ENCODE measurements at regions not wholly inside any gene's neighbourhood (a gene's known extent, or its start where the extent isn't known, plus 50 kb on each side); places are given as distances from the start of the nearest gene placed in this dataset.
"Not testable (repeated sequence)": the region's sequence is repeated elsewhere in the genome, so short reads cannot be mapped to it uniquely, and the experiment has no call there.

DNA sequence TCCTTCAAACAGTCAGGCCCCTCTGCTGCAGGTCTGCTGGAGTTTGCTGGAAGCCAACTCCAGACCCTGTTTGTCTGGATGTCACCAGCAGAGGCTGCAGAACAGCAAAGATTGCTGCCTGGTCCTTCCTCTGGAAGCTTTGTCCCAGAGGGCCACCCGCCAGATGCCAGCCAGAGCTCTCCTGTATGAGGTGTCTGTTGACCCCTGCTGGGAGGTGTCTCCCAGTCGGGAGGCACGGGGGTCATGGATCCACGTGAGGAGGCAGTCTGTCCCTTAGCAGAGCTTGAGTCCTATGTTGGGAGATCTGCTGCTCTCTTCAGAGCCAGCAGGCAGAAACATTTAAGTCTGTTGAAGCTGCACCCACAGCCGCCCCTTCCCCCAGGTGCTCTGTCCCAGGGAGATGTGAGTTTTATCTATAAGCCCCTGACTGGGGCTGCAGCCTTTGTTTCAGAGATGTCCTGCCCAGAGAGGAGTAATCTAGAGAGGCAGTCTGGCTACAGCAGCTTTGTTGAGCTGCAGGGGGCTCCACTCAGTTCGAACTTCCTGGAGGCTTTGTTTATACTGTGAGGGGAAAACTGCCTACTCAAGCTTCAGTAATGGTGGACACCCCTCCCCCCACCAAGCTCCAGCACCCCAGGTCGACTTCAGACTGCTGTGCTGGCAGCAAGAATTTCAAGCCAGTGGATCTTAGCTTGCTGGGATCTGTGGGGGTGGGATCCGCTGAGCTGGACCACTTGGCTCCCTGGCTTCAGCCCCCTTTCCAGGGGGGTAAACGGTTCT lies 72.1 kb downstream of the OGFRL1 start:
- not testable (repeated sequence) for DNase-seq

DNA sequence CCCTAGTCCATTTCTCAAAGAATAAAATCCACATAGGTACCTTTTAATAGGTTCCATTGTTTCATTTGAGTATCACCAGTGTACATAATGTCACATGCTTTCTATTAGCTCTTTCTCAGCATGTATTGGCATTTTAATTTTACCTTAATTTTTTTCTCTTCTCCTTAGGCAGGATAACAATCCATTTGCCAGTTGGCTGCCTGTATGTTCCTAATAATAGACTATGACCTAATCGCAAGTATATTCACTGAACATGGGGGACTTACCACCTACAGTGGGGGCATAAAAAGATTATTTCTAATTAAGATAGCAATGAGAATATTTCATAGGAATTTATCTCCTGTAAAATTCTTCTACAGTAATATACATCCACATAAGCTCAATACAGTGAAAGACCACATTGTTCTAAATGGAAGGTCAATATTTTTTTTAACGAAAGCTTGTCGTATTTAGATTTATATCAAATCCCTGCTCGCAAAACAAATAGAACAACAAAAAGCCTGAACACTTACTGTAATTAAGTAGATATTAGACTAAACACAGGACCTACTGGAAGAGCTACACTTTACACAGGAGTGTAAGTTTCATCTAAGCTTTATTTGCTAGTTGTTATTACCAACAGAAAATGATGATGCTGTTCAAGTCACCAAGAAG lies 76.4 kb downstream of the OGFRL1 start:
- DNase-seq: peak; percentile 10

DNA sequence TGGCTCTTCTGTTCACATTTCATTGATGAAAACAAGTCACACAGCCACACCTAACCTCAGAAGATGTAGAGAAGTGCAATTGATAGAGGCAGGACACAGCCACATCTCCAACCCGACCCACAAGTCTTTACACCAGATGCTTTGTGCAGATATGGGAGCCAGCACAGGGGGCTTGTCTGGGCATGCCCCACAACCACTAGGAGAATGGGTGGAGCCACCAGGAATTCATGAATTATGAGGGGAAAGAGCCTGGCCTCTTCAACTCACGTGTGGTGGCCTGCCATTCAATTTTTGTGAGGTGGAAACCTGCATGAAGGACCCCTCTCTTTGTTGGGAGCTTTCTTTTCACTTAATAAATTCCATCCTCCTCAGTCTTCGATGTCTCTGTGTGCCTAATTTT lies 79.1 kb downstream of the OGFRL1 start:
- no peak for DNase-seq

DNA sequence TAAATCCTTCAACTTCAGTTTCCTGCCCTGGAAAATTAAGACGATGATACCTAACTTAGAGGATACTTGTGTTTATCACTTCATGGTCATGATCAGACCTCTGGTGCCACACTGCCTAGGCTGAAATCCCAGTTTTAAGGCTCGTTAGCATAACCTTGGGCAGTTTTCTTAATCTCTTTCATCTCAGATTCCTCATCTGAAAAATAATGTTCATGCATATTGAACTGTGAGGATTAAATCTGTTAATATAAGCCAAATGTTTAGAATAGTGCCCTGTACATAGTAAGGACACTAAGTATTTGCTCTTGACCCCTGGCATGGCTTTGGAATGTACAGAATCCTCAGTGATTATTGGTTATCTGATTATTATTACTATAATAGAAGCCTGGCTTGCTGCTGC lies 79.7 kb downstream of the OGFRL1 start:
- no peak for DNase-seq

DNA sequence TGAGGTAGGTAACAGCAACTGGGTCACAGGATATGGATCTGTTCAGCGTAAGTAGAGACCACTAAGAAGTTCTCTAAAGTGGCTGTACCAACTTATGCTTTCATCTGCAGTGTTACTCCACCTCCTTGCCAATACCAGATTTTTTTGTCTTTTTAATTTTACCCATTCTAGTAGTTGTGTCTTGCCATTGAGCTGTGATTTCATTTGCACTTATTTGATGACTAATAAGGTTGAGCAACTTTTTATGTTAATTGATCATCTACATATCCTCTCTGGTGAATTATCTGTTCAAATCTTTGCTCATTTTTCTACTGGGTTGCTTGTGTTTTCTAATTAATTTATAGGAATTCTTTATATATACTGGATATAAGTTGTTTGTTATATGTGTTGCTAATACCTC lies 82.9 kb downstream of the OGFRL1 start:
- DNase-seq: no peak

DNA sequence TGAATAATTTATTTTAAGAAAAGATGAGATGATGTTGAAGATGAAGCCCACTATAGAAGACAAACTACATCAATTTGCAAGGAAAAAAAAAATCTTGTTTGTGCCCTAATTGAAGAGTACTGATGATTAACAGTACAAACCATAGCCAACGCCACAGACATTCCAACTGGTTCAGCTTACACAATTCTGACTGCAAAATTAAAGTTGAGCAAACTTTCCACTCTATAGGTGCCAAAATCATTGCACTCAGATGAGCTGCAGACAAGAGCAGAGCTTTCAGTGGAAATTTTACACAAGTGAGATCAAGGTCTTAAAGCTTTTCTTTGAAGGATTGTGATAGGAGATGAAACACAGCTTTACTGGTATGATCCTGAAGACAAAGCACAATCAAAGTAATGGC lies 85.3 kb downstream of the OGFRL1 start:
- DNase-seq: no peak

DNA sequence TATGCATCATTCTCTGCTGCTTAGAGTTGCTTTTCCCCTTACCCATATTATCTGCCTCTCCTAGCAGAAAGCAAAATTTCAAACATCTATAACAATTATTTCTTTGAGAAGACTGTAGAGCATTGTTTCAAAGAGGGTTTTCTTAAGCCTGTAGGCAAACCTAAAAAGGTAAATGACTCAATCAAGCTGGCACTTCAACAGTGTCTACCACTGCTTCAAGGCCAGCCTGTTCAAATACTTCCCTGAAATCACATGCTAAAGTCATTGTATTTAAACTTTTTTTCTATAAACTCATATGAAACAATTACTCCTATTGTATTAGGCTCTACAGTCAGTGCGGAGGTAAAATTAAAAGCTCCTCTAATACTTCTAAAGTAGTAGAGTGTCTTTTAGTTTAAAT lies 87.1 kb downstream of the OGFRL1 start:
- DNase-seq: no peak

DNA sequence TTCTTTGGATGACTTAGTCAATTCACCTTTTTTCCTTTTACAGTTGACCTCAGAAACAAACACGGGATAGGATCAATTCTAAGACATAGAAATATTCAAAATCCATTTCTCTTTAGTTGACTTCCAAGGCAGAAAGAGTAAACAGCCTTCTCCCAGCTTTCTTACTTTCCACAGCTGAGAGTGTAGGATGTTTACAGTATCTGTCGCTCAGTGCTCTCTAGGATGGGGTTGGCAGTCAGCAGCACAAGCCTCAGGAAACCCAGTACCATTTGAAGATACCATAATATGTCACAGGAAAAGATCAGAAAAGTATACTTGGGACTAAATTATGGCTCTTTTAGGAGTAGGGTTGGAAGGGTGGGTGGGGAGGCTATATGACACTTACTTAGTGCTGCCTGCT lies 88.2 kb downstream of the OGFRL1 start:
- no peak for DNase-seq

DNA sequence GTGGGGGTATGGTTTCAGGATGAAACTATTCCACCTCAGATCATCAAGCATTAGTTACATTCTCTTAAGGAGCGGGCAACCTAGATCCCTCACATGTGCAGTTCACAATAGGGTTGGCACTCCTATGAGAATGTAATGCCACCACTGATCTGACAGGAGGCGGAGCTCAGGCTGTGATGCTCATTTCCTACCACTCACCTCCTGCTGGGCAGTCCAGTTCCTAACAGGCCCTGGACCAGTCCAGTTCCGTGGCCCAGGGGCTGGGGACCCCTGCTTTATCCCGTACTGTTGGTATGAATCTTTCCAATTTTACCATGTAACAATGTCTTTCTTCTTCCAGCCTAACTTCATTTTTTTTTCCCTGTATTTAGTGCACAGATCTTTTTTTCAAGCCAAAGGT lies 94.9 kb downstream of the OGFRL1 start:
- no peak for DNase-seq

DNA sequence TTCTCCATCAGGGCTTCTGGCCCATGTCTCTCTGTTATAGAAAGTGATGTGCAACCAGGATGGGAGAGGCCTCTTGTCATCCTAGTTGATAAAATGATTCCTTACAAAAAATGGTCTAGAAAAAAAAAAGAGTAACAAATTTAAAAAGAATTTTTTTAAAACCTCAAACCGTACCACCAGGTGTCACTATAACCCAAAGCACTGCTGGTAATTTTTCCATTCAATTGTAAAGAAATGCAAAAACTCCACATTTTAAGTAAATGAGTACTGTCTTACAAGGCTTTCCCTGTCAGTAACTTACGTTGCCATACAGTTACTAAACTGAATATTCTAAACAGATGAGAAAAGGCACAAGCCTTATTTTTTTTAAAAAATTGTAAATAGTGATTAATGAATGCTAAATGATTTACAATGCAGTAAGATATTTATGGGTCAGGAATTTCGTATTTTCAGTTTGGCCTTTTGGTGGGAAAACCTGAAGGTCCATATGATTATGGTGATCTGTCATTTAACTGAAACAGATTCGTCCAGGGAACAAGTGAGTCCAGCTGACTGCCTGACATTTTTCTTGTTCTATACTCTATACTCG lies 95.4 kb downstream of the OGFRL1 start:
- peak; percentile 60 for DNase-seq

DNA sequence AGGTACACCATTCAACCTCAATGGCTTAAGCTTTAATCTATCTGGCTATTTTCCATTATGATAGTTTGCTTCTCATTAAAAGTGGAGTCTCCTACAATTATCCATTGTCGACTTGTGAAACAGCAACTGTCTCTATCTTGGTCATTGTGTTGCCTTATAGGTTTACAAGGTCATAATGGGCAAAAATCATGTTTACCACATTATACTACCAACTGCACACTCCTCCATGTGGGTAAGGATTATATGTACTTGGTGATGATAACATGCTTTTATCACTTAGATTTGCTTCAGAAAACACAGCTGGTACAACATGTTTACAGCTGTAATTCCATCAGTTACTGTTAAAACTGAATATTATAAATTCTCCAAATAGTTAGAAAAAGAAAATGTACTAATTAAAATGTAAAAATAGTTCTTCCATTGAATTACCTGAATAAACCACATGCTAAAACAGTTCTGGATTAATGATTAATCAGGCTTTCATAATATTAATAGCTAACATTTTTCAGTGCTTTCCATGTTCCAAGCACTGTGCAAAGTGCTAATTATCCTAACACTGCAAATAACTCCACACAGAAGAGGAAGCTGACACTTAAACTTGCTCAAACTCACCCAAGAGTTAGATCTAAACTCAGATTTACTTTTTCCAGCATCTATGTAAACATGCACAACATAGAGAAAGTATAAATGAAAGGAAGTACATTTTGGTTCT lies 96.7 kb downstream of the OGFRL1 start:
- no peak for DNase-seq

DNA sequence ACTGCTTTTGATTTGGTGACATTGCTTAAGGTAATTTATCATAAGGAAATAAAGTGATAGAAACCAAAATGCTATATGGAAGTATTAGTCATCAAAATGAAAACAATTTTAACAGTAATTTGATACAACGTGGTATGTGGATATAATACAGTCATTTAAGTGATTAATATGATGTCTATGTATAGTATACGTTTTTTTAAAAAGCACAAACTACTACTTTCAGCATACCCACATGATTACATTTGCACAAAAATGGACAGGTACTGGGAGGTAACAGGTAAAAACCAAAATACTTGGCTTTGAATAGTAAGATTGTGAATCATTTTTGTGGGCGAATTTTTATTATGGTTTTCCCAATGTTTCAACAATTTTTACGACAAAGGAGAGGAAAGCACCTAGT lies 97.6 kb downstream of the OGFRL1 start:
- no peak for DNase-seq

DNA sequence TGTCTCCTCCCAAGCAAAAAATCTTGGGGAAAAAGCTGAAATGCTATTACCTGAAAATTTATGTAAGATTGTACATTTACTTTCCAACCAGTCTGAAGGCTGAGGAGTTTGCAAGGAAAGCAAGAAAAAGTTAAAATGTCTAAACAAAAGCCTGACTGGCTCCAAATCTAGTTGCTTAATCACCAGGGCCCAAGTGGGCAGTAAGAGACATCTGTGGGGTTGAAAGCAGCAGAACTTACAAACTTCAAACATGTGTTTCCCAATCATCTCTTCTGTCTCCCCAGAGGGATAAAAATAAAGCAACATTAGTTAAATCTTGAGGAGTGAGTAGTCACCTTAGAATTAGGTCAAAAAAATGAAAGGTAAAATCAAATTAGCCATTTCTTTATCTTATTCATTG lies 98.6 kb downstream of the OGFRL1 start:
- peak; percentile 48 for DNase-seq

DNA sequence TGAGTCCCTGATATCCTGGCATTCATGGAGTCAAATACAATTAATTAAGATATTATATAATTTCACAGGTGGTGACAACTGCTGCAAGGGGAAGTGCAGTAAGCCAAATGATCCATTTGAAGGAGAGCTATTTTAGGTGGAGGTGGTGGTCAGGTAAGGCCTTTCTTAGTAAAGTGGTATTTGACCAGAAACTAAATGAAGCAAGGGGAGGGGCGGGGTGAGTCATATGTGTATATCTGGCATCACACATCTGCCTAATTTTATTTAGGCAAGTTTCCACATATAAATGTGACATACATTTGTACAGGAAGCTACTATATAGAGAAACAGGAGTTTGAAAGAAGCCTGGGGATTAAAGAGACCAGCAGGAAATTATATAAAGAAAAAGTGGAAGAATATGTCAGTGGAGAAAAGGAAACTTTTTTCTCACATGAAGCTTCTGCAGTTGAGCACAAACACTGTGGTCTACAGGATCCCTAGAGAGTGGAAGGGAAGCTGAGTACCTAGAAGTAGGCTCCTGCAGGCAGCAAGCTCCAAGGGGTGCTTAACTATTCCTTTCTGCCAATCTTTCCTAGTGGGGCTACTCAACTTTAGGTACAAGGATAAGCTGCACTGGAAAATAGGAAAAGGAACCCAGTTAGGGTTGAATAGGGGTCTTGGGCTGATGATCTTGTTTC lies 99.6 kb downstream of the OGFRL1 start:
- no peak for DNase-seq

DNA sequence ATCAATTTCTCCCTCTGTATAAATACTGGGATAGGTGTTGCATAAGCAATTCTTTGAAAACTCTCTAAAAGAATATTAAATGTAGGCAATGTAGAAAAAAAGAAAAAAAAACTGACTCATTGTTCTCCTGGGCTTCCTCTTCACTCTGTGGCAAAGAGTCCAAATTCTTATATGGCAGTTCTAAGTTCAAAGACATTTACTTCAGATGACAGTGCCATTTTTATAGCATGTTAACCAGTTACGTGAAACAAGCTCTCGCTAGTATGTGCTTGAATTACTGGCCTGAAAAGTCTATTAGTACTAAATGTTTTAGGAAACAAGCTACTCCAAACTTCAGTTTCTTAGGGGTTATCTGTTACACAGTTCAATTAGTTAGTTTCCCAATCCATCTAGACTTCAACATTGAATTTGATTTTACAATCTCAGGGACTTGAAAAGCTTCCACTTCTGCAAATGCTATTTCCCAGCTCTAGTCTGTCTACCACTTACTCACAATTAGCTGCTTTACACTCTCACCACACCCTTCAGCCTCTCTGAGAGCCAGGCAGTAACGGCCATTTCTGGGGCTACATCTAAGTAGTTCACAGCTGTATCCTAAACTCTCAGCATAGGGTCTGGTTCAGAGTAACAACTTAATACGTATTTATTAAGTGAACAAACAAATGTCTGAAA lies 100.4 kb downstream of the OGFRL1 start:
- DNase-seq: no peak

DNA sequence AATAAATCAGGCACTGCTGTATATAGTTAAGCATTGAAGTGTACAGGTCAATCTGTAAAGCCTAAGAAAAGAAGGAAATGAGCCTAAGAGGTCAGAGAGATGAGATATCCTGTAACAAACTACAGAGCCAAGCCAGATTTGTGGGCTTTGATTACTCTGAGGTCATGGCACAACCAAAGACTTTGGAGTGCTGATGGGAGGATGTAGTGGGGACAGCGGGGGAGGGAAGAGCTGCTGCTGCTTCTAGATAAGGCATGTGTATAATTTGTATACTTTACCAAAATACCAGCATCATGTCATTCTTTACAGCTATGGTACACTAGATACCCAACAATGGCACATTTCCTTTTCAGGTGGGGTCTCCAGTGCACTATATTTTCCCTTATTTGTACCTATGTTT lies 102.5 kb downstream of the OGFRL1 start:
- DNase-seq: no peak

DNA sequence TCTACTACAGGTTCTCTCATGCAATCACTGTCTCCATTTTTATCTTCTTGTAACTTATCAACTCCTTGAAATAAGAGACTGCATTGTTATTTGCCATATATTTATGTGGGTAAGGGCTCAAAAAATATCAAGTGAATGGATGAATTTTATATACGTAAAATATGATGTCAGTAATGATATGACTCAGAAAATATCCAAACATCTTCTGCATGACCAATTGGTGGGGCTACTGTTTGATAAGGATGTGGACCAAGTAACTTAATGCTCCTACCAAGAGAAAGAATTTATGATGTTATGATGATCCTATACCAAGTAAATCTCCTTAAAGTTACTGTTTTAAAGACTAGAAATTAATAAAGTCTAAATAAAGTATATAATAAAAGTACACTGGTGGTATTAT lies 103.7 kb downstream of the OGFRL1 start:
- no peak for DNase-seq

DNA sequence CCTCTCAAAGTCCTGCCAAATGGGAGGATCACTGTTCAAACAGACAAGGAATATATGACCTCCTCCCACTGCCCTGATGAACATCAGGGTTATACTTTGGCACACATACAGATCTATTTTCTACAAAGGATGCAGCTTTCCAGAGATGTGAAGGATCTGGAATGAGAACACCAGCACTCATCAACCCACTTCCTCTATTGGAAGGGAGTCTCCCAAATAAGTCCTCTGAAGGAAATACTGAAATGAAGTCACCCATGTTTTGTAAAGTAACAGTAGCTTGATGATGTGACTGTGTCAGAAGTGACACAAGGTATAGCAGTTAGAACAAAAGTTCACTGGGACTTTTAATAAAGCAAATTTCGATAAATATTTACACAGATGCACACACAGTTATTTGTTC lies 104.9 kb downstream of the OGFRL1 start:
- DNase-seq: no peak

DNA sequence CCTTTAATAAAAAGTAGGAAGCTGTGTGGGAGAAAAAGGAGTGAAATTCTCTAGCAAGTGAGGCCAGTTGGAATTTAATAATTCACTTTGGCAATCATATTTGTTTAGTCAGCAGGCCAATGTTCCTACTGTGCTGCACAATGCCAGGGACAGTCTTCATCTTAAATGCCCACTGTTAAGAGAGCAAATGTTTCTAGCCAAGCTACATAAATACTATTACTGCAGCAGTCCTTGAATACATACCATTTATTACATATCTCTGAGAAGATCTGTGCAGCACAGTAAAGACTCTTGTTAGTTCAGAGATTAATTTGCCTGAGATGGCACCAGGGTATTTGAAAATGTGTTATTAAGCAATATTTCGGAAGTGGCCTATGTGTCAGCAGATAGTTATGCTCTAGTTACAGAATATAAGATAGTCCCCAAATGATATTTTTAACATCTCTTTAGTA lies 105.4 kb downstream of the OGFRL1 start:
- DNase-seq: peak; percentile 56

DNA sequence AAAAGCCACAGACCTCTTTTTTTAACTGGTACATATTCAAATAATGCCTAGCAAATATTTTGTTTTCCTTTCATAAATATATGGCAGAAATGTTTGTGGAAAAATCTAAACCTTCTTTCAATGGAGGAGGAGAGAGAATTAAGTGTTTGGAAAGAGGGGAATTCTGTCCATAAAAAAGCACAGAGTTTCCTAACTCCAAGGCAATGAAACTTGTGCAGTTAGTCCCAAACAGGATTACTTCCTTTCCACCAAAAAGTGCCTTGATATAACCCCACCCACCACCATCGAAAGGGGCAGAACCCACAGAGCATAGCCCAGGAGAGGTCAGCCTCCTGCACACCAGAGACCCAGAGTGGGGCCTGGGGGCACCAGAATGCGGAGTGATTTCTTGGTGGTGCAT lies 106.3 kb downstream of the OGFRL1 start:
- DNase-seq: no peak

DNA sequence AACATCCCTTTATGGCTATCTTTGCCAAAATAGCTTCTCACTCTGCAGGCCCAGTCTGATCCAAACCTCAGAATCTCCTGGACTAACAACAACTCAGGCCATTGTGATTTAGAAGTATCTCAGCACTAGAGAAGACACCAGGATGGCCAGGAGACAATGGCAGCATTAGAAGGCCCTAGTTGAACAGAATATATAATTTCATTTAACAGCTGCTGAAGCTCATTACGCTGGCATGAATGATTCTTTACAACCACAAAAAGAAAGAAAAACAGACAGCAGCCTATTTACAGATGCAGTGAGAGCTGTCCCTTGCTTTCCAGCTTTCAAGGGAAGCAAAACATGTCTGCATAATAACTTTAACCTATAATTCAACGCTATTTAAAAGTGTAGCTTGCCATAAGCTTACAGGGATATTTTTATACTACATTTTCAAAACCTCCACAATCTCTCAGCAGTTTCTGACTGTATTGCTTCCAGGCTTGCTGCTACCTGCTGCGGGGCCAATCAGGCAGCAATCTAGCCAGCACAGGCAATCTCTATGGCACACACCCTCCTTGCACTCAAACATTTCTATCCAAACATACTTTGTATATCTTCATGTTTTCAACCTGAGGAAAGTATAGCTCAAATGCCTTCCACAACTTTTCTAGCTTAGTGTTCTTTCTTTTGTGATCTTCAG lies 107.3 kb downstream of the OGFRL1 start:
- no peak for DNase-seq

DNA sequence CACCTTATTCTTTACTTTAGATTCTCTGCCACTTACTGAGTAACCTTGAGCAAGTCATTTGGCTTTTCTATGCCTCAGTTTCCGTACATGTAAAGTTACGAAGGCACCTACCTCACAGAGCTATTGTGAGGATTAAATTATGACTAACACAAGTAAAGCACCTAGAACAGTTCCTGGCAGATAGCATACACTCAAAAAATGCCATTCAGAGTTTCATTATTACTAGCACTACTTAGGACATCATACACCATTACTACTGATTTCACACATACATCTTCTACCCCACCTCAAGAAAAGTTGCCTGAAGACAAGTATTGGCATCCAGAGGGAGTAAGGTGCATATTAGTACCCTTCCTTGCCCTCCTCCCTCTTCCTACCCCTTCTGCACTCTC lies 107.8 kb downstream of the OGFRL1 start:
- no peak for DNase-seq
